MV-4-11 (cell line): ENCODE measurements at regions not wholly inside any gene's neighbourhood (a gene's known extent, or its start where the extent isn't known, plus 50 kb on each side); places are given as distances from the start of the nearest gene placed in this dataset.
A peak's percentile ranks its signal among the peaks of the same experiment; 100 is the strongest.

Experiments used
- DNase-seq: peaks from one replicate; lab custom pipeline; 2025; lab: John Stamatoyannopoulos, UW

DNA sequence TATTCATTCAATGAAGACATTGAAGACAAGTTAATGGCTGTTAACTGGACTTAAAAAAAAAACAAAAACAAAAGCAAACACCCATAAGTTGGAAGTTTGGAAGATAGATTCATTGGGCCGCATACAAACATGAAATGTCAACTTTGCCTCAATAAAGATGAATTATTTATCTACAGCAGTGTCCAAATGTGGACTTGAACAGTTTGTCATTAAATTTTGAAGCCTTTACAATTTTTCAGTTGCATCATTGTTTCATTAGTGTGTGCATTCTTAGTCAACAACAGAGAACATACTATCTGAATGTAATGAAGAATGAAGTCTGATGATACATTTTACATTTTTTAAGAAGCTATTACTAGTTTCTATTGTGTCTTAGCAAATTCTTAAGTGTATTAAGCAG lies 152.1 kb downstream of the SLIT2 start:
- DNase-seq: no peak

- no peak for DNase-seq
These were observed 156.9 kb downstream of the SLIT2 start for GRCh38 chr4:20408611-20409010.

- DNase-seq: no peak
These were observed 160.4 kb downstream of the SLIT2 start for GRCh38 chr4:20412072-20412471.

DNA sequence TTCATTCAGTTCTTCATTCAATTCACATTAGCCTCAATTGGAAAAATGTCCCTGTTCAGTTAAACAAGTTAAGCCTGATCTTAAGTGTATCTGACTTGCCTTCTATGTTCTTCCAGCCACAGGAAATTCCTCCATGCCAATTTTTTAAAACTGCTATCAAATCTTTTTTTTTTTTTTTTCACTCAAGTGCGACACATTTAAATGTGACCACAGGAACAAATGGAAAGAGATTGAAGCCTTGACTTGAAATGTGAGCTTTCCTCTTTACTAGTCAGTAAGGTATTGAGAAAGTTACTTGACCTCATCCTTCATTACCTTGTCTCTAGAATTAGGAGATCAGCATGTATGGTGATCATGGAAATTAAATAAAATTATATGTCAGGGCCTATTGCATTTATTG lies 165.1 kb downstream of the SLIT2 start:
- no peak for DNase-seq

GRCh38 chr4:20418861-20419451 lies 167.3 kb downstream of the SLIT2 start:
- DNase-seq: peak; percentile 68

DNA sequence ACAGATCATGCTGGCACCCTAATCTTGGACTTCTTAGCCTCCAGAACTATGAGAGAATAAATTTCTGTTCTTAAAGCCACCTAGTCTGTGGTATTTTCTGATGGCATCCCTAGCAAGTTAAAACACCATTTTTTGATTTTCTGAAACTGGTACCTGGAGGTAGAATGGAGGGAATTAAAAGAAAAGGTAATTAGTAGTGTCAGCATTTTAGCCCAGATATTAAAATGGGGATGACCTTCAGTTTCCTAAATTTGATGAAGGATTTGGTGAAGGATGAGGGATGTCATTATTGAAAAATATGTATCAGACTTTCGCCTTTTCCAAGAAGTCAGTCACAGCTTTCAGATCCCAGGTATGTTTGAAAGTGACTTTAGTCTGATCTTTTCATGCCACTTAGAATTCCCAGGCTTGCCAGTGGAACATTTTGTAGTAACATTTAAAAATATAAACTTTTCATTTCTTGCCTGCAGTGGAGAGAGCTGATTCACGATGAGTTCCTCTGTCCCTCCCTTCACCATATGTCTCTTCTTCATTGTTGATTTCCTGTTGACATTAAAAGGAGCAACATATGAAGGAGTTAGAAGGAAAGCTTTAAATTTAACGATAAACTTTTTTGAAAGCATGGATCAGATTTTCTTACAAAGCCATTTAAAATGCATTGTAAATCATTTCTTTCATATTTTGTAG lies 169.4 kb downstream of the SLIT2 start:
- no peak for DNase-seq

- DNase-seq: no peak
These were observed 169.9 kb downstream of the SLIT2 start for GRCh38 chr4:20421603-20421985.

- DNase-seq: peak; percentile 30
These were observed 170.7 kb downstream of the SLIT2 start for GRCh38 chr4:20422398-20422797.

DNA sequence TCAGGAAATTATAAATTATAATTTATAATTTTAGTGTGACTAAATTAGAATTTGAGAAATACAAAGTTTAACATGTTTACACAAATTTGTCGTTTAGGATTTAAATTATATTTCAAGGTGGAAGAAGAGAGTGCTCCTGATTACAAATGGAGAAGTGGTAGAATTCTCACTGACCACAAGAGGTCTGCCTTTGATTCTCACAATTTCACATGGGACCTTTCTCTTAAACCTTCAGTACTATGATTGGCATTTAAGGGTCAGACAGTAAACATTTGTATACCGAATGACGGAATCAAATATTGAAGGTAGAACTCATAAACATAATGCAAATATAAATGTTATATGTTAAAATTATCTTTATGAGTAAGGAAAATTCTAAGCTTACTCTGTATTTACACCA lies 171.7 kb downstream of the SLIT2 start:
- no peak for DNase-seq

DNA sequence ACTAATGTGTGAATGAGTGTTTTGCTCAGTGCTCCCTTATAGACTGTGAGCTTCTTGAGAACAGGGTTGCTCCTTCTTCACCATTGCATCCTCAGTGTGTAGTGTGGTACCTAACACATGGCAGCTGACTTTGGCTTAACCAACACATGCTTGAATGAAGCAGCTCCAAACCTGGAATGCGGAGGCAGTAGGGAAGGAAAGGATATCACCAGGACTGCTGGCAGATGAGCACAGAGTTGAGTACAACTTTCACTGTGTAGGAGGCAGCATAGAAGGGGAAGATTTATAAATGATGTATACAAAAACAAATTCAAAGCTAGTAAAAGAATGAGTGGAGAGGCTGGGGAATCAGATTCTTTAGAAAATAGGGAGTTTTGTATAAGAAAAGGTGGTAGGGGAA lies 174.3 kb downstream of the SLIT2 start:
- DNase-seq: no peak

- peak; percentile 13 for DNase-seq
These were observed 176.9 kb downstream of the SLIT2 start for GRCh38 chr4:20428436-20429160.

- DNase-seq: no peak
These were observed 178.7 kb downstream of the SLIT2 start for GRCh38 chr4:20430259-20430941.

DNA sequence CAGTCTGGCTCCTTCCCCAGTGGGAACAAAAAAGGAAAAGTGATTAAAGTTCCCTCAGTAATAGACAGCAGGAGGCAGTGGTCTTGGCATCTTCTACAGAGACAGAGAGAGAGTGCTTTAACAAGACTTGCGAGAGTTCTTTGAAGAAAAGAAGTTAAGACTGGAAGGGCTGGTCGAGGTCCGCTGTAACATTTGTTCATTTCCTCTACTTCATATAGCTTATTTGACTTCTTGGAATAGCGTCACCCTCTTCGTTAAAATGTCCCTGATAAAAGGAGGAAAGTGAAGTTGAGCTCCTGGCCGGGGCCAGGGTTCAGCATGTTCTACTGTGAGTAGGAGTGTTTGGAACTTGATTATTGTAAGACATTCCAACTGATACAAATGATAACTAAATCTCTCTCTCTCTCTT lies 179.8 kb downstream of the SLIT2 start:
- DNase-seq: no peak

DNA sequence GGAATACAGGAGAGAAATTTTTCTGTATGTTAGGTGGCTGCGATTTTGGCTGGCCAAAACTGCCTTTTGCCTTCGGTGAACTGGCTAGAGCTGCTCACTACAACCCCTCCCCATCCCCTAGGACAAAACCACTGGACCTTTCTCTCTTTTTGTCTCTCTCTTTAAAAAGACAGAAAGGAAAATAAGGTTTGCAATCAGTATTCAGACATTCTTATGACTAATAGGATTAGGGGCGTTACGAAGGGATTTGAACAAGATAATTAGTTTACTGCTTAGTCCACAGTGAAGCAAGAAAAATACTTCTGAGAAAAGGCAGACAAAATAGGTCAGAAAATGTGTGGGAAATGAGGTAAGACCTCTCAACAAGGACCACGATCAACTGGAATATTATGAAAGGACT lies 180.4 kb downstream of the SLIT2 start:
- no peak for DNase-seq

DNA sequence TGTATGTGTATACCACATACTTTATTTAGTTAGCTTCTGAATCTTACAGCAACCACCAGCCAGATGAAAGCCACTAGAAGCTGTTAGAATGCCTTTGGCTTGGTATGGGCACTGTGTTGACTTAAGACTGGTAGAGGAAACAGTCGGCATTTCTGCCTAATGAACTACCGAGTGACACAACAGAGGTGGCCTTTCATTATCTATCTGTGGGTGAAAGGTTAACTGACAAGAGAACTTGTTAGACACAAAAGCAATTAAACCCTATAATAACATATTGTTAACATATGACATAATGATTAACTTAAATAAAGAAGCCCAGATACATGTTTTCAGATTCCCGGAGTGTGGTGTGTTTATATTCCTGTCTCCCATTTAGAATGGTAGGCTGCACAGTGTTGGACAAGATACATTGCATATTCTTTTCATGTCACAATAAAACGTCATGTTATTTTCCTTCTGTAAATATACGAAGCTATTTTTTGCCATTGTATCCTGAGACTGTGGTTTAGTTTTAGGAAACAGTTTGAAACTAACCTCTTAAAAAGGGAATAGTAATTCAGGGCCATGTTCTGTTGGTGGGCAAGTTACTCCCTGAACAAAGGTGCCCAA lies 181.5 kb downstream of the SLIT2 start:
- DNase-seq: no peak

DNA sequence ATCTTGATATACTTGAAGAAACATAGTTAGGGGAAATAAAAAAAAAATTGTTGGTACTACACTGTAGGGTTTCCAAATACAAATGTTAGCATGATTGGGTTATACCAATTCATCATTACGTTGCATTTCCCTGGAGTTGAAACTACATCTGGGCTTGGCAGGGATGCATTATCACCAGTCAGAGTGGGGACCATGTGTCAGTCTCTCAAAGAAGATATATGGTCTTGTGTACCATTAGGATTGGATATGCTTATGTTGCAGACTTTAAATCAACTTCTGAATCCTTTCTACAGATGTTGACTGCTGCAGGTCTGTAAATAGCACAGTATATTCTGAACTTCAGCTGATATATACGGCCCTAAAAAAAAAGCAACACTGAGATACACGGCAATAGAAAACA lies 188.5 kb downstream of the SLIT2 start:
- no peak for DNase-seq

DNA sequence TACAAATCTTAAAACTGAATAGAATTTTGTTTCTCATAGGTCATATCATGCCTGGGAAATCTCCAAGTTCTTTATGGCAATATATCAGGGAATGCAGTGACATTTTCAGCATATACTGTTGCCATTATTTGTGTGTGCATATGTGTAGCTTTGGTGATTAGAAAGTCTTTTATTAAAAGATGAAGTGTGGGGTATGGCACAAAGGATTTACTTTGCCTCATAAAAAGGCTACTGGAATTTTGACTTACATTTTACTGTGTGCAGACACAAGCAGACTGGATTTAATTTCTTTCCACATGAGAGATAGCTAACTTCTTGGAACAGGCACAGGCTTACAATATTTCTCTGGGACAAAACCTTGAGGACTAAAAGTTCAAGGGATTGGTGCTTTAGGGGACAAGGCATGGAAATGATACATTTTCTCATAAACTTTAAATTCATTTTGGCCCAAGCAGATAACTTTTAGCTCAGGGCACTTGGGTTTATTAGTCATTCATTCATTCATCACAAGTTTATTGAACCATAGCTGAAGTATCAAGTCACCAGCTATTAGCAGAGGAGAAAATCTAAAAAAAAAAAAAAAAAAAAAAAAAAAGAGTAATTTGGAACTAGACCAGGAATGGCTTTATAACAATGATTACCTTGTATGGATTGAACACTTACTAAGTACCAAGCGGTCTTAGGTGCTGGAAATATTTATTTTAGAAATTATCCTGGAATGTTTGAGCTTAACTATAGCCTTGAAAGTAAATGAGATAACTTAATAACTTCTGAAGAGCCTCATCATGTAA lies 191.5 kb downstream of the SLIT2 start:
- no peak for DNase-seq

DNA sequence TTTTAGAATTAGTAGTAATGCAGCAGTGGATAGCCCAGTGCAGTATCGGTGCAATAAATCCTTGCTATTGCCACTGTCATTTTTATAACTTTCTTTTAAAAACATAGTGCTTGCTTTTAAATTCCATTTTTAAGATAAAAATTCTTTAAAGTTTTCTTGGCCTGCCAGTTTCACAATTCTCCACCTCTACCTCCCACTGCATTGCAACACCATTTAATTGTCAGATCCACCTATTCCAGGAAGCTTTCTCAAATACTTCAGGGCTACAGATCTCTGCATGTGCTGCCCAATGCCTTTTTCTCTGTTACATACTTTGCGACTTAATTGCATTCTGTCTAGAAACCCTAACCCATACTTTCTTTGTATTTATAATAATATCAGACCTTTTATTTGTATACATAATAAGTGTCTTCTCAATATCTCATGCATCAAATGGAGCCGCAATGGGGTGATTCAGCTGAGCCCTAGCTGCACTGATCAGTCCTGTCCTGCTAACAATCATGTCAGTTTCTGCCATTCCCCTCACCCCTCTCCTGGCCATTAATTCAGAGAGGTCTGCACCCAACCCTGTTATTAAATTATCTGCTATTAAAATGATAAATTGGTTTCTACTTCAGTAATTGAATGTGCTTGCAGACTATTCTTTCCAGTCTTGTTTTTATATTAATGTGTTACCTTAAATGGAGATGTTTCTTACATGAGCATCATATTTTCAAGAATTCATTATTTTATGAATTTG lies 193.1 kb downstream of the SLIT2 start:
- DNase-seq: no peak

DNA sequence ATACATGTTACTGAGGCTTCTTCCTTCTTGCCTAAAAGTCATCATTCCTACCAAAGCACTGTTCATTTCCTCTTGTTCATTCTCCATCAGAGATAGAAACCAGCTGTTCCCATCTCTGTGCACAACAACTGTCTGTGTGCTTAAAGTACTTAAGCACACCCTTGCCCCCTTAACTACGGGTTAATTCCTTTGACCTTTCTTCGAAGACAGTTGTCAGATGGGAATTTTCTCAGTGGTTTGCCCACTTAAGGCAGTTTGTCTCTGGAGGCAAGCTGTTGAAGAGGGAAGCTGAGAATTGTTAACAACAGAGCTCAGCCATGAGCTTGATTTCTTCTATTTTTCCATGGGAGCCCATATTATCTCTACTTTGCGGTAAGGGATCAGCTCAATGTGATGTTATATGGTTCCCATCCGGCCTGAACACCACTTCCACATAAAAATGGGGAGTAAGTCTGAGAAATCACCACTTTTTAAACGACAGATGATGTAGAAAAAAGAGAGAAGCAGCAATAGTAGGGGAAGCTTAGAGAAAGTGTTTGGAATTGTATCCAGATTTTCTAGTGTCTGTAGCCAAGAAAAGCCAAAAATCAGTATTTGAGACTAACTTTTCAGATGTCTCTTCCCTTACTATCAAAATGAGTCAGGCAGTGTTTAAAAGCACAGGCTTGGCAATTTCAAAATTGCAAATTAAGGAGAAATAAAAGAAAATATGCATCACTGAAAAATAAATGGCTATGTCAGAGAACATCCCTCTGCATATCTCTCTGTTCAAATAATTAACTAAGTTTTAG lies 194.4 kb downstream of the SLIT2 start:
- no peak for DNase-seq

- no peak for DNase-seq
These were observed 195.4 kb downstream of the SLIT2 start for GRCh38 chr4:20447103-20447502.
